Sigmoid colon (tissue), 4 donors: ENCODE measurements at regions not wholly inside any gene's neighbourhood (a gene's known extent, or its start where the extent isn't known, plus 50 kb on each side); places are given as distances from the start of the nearest gene placed in this dataset.

ENCODE experiments used
- CTCF ChIP-seq, 4 experiments: fragments of 450-650 bp in 3 of 4; fragments of 200-600 bp in 1 of 4; IDR thresholded peaks; one replicate each; pipeline ENCODE4 v1.5.1; 2016 to 2019; ENCODE audit warnings: antibody characterized with exemption in 4 of 4, mild to moderate bottlenecking in 3 of 4, moderate library complexity in 2 of 4
- EP300 ChIP-seq, 4 donors: sonication (generic); formaldehyde crosslinking; IDR thresholded peaks; one replicate each; pipeline ENCODE4 v1.6.1; 2017; ENCODE audit warnings: antibody characterized with exemption in 4 of 4

- no peak for TF ChIP-seq CTCF (IDR thresholded peaks at IDR 0.05)
- peak in 1 of 4 donors; percentile 60 for TF ChIP-seq EP300 (IDR thresholded peaks at IDR 0.05)
Measured at GRCh38 chr10:121138918-121139317, 287.8 kb downstream of the WDR11 start.
